ENCODE measurements at regions not wholly inside any gene's neighbourhood (a gene's known extent, or its start where the extent isn't known, plus 50 kb on each side); places are given as distances from the start of the nearest gene placed in this dataset.
"Not testable (repeated sequence)": the region's sequence is repeated elsewhere in the genome, so short reads cannot be mapped to it uniquely, and the experiment has no call there.

DNA sequence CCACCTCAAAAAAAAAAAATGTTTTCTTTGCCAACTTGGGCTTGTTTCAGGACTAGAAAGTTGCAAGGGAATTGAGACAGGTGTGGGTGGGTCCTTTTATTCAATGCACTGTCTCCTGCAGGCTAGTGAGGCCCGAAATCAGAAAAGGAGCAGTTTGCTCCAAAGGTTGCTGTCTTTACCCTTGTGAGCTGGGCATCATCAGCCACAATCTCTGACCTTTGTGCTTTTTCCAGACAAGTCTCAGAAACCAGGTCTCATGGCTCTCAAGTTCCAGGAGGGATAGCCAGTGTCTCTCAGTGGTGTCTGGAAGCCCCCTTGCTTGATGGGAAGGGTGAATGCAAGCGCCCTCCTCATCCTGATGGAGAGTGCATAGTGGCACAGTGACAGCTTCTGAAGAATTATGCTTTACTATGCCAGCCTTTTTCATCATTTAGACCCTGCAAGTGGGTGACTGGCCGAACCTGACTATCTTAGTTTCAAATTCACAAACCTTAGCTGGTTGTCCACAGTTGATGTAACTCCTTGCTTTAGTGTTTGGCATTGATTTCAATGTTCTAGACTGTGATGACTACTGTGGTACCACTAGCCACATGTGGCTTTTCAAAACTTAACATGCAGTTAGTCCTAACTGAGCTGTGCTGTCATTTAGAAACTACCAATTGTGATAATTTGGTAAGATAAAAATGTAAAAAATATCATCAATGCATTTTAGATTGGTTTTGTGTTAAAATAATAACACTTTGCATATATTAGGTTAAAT, 468.6 kb downstream of the GADD45G start:
- intact Hi-C loops (cut with DNase I) = no loop called here
- Histone ChIP-seq H3K4me1 (no peaks in the 10 kb centered on the region), H3K27me3 (no peaks in the 10 kb centered on the region), H3K36me3 (no peaks in the 10 kb centered on the region), H3K9me3 (no peaks in the 10 kb centered on the region), H3K27ac (no peak overlapping the region), H3K4me3 (no peak overlapping the region)
- TF ChIP-seq, protein P1, sequence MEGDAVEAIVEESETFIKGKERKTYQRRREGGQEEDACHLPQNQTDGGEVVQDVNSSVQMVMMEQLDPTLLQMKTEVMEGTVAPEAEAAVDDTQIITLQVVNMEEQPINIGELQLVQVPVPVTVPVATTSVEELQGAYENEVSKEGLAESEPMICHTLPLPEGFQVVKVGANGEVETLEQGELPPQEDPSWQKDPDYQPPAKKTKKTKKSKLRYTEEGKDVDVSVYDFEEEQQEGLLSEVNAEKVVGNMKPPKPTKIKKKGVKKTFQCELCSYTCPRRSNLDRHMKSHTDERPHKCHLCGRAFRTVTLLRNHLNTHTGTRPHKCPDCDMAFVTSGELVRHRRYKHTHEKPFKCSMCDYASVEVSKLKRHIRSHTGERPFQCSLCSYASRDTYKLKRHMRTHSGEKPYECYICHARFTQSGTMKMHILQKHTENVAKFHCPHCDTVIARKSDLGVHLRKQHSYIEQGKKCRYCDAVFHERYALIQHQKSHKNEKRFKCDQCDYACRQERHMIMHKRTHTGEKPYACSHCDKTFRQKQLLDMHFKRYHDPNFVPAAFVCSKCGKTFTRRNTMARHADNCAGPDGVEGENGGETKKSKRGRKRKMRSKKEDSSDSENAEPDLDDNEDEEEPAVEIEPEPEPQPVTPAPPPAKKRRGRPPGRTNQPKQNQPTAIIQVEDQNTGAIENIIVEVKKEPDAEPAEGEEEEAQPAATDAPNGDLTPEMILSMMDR (IDR thresholded peaks at IDR 0.05) = no peak
- no peak for DNase-seq (ENCODE audit: low spot score in 2 of 2)

DNA sequence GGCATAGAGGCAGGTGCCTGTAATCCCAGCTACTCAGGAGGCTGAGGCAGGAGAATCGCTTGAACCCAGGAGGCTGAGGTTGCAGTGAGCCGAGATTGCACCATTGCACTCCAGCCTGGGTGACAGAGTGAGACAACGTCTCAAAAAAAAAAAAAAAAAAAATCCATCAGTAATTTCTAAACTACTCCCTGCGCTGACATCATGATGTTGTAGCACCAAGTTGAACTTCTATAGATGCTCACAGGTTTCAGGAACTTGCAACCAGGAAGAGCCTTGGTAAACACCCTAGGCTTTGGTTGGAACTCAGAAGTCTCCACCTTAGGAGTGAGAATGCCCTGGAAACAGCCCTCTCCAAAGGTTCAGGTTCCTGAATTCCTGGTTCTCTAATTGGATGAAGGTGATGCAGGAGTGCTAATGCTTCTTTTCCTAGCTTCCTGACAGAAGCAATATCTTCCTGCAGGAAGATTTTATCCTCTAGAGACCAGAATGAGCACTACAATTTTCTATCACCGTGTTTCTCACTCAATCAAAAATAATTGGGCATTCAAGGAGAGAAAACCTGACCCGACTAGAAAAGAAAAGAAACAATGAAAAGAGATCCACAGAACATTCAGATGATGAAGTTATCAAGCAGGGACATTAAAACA, 469.6 kb downstream of the GADD45G start:
- DNase-seq (ENCODE audit: low spot score in 2 of 2) = no peak
- Histone ChIP-seq H3K4me3 (no peak overlapping the region), H3K27ac (no peak overlapping the region), H3K9me3 (no peaks in the 10 kb centered on the region), H3K36me3 (no peaks in the 10 kb centered on the region), H3K27me3 (no peaks in the 10 kb centered on the region), H3K4me1 (no peaks in the 10 kb centered on the region)
- intact Hi-C loops (cut with DNase I) = no loop called here
- TF ChIP-seq, protein P1 (IDR thresholded peaks at IDR 0.05) = no peak

DNA sequence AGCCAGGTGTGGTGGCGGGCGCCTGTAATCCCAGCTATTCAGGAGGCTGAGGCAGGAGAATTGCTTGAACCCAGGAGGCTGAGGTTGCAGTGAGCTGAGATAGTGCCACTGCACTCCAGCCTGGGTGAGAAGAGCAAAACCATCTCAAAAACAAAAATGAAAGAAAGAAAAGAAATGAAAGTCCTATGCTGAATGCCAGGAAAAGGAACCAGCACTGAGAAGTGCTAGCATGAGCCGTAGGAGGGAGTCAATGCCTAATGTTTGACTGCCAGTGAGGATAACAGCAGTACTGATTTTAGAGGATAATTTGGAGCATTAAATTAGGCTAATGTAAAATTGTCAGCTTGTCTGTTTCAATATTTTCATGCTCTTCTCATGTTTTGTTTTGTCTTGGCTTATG, 472.8 kb downstream of the GADD45G start:
- H3K27me3 ChIP-seq; intact Hi-C loops (cut with DNase I): not testable (repeated sequence)

DNA sequence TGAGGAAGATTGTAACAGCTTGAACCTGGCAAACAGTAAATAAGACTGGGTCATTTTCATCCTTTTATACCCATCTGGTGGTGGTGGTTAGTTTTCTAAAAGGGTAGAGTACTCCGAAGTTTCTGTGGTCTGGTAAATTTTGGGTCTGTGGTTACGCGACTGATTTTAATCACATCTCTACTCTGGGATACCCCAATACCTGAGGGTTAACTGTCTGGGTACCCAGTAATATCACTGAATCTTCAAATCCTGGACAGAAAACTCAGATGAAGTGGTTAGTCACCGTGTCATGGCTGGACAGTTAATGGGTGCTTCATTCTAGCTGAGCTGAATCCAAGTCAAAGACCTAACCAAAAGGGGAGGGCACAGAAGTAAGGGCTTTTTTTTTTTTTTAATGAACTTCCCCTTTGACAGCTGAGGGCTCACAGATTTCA, 474.2 kb downstream of the GADD45G start:
- no peak overlapping the region for H3K27ac ChIP-seq
- no peak for DNase-seq (ENCODE audit: low spot score in 2 of 2)
- H3K27me3 ChIP-seq = no peaks in the 10 kb centered on the region
- TF ChIP-seq, protein P1 (IDR thresholded peaks at IDR 0.05) = no peak
- H3K4me3 ChIP-seq = no peak overlapping the region
- no peaks in the 10 kb centered on the region for H3K4me1 ChIP-seq
- intact Hi-C loops (cut with DNase I) = no loop called here
- H3K9me3 ChIP-seq = no peaks in the 10 kb centered on the region
- no peaks in the 10 kb centered on the region for H3K36me3 ChIP-seq

More for the DNA sequence above, 472.8 kb downstream of the GADD45G start:
- not testable (repeated sequence) for H3K9me3 ChIP-seq; H3K27ac ChIP-seq; H3K36me3 ChIP-seq; DNase-seq (ENCODE audit: low spot score in 2 of 2); H3K4me1 ChIP-seq; H3K4me3 ChIP-seq

DNA sequence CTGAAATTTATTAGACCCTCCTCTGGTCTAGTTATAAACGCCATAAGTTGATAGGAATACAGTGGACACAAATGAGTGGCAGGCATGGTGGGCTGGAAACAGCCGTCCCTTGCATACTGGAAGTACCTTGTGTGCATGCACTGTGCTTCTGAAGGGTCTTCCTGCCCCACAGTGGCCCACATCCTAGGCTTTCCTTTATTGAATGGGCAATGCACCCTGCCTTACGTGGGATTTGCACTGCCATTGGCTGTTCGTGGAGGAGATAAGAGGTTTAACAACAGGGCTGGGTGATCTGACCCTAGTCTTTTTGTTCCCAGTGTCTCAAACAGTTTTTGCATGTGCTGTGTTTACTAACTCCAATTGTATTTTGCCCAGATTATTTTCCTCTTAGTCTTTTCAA, 480.8 kb downstream of the GADD45G start:
- H3K4me3 ChIP-seq = no peak overlapping the region
- no peaks in the 10 kb centered on the region for H3K9me3 ChIP-seq
- DNase-seq (ENCODE audit: low spot score in 2 of 2) = no peak
- no peaks in the 10 kb centered on the region for H3K27me3 ChIP-seq
- TF ChIP-seq, protein P1 (IDR thresholded peaks at IDR 0.05) = no peak
- no peaks in the 10 kb centered on the region for H3K36me3 ChIP-seq
- intact Hi-C loops (cut with DNase I) = no loop called here
- H3K4me1 ChIP-seq = no peaks in the 10 kb centered on the region
- H3K27ac ChIP-seq = no peak overlapping the region

DNA sequence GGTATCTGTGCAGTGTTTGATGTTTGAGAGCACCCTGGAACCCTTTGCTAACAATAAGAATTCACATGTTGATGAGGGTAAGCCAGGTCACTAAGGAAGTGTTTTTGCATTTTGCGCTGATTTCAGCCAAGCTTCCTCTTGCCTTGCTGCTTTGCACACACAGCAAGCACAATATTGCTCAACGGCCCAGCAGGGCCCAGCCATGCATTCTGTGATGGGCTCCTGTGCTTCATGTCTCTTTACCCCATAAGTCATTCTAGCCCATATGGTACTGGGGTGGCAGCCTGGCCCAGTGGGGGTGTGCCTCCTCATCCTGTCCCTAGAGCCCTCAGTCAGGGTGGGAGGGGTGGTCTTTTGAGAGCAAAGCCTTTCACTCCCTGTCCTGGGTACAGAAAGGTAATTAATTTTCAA, 481.3 kb downstream of the GADD45G start:
- H3K27me3 ChIP-seq = no peaks in the 10 kb centered on the region
- peak in 1 of 2 donors; percentile 16 for DNase-seq (ENCODE audit: low spot score in 2 of 2)
- TF ChIP-seq, protein P1 (IDR thresholded peaks at IDR 0.05) = no peak

More for the DNA sequence above, 481.3 kb downstream of the GADD45G start:
- Histone ChIP-seq H3K36me3 (no peaks in the 10 kb centered on the region), H3K27ac (no peak overlapping the region), H3K9me3 (no peaks in the 10 kb centered on the region), H3K4me1 (no peaks in the 10 kb centered on the region), H3K4me3 (no peak overlapping the region)
- intact Hi-C loops (cut with DNase I) = no loop called here

Data from ascending aorta (tissue), 2 donors.